GM19035 (cell line): ENCODE measurements at regions not wholly inside any gene's neighbourhood (a gene's known extent, or its start where the extent isn't known, plus 50 kb on each side); places are given as distances from the start of the nearest gene placed in this dataset.
"Not testable (repeated sequence)": the region's sequence is repeated elsewhere in the genome, so short reads cannot be mapped to it uniquely, and the experiment has no call there.

Experiments
- ATAC-seq: cut with Tn5 transposase; IDR thresholded peaks from one replicate; pipeline ENCODE4 v1.9.1; 2021; ENCODE audit not compliant: unreplicated experiment

- ATAC-seq, result no peak
These were observed 364.9 kb downstream of the ANAPC1 start for GRCh38 chr2:111519071-111519470.

GRCh38 chr2:111522231-111522768, 361.7 kb downstream of the ANAPC1 start:
- no peak for ATAC-seq

GRCh38 chr2:111523009-111523408, 361.0 kb downstream of the ANAPC1 start:
- ATAC-seq, result no peak

GRCh38 chr2:111525026-111525425, 359.0 kb downstream of the ANAPC1 start:
- ATAC-seq, result not testable (repeated sequence)

- ATAC-seq, result not testable (repeated sequence)
These were observed 357.9 kb downstream of the ANAPC1 start for GRCh38 chr2:111526041-111526639.

- ATAC-seq, result not testable (repeated sequence)
These were observed 356.1 kb downstream of the ANAPC1 start for GRCh38 chr2:111527707-111528400.

- not testable (repeated sequence) for ATAC-seq
These were observed 355.0 kb downstream of the ANAPC1 start for GRCh38 chr2:111529022-111529421.

- not testable (repeated sequence) for ATAC-seq
These were observed 353.6 kb downstream of the ANAPC1 start for GRCh38 chr2:111530239-111530965.

GRCh38 chr2:111532682-111533556, 351.1 kb downstream of the ANAPC1 start:
- not testable (repeated sequence) for ATAC-seq

GRCh38 chr2:111533557-111534247, 350.3 kb downstream of the ANAPC1 start:
- not testable (repeated sequence) for ATAC-seq

GRCh38 chr2:111534910-111535352, 349.1 kb downstream of the ANAPC1 start:
- ATAC-seq, result no peak

- no peak for ATAC-seq
These were observed 348.6 kb downstream of the ANAPC1 start for GRCh38 chr2:111535404-111535803.

- no peak for ATAC-seq
These were observed 346.8 kb downstream of the ANAPC1 start for GRCh38 chr2:111537078-111537655.

- not testable (repeated sequence) for ATAC-seq
These were observed 344.0 kb downstream of the ANAPC1 start for GRCh38 chr2:111539991-111540390.

GRCh38 chr2:111542120-111542774, 341.7 kb downstream of the ANAPC1 start:
- ATAC-seq, result not testable (repeated sequence)

GRCh38 chr2:111544006-111544405, 340.0 kb downstream of the ANAPC1 start:
- ATAC-seq, result not testable (repeated sequence)

- not testable (repeated sequence) for ATAC-seq
These were observed 338.1 kb downstream of the ANAPC1 start for GRCh38 chr2:111545723-111546431.

- ATAC-seq, result not testable (repeated sequence)
These were observed 337.4 kb downstream of the ANAPC1 start for GRCh38 chr2:111546578-111546977.
